GM13977 (cell line): ENCODE measurements at regions not wholly inside any gene's neighbourhood (a gene's known extent, or its start where the extent isn't known, plus 50 kb on each side); places are given as distances from the start of the nearest gene placed in this dataset.
"Not testable (repeated sequence)": the region's sequence is repeated elsewhere in the genome, so short reads cannot be mapped to it uniquely, and the experiment has no call there.

ENCODE experiments used
- DNase-seq: peaks from one replicate; pipeline ENCODE4 v3.0.0; 2012; ENCODE audit warnings: low spot score
- CTCF ChIP-seq: IDR thresholded peaks from 2 replicates; pipeline ENCODE4 v1.5.1; 2012; ENCODE audit warnings: mild to moderate bottlenecking, control low read depth; ENCODE audit not compliant: insufficient read depth; ENCODE audit errors: extremely low read depth, missing control alignments
- in situ Hi-C: fragments of 300-500 bp; cut with MboI; formaldehyde crosslinking; loops from one replicate; pipeline ENCODE4 v1.12.0; 2022; ENCODE audit warnings: low sequenced_read_pairs, low pct_unique_long_range_greater_than_20kb, mixed read lengths, inconsistent platforms; ENCODE audit not compliant: unreplicated experiment

GRCh38 chr10:23493711-23494110 is 54.8 kb downstream of the OTUD1 start:
- TF ChIP-seq CTCF, result no peak
- DNase-seq, result no peak
- in situ Hi-C loops, result no loop called here

- in situ Hi-C loops, result no loop called here
Observed at GRCh38 chr10:23496727-23497126, 57.9 kb downstream of the OTUD1 start.

GRCh38 chr10:23499372-23500132 is 60.7 kb downstream of the OTUD1 start:
- no peak for DNase-seq
- in situ Hi-C loops, result no loop called here
- no peak for TF ChIP-seq CTCF

More at GRCh38 chr10:23496727-23497126, 57.9 kb downstream of the OTUD1 start:
- no peak for TF ChIP-seq CTCF
- no peak for DNase-seq

GRCh38 chr10:23505797-23506465 is 67.1 kb downstream of the OTUD1 start:
- DNase-seq, result no peak
- in situ Hi-C loops, result no loop called here
- no peak for TF ChIP-seq CTCF

- in situ Hi-C loops, result no loop called here
- no peak for DNase-seq
Observed at GRCh38 chr10:23512355-23513058, 73.6 kb downstream of the OTUD1 start.

GRCh38 chr10:23513621-23514020 is 74.7 kb downstream of the OTUD1 start:
- in situ Hi-C loops, DNase-seq: not testable (repeated sequence)

More at GRCh38 chr10:23512355-23513058, 73.6 kb downstream of the OTUD1 start:
- TF ChIP-seq CTCF, result no peak

- no peak for DNase-seq
- in situ Hi-C loops, result no loop called here
- TF ChIP-seq CTCF, result no peak
Observed at GRCh38 chr10:23514321-23514720, 75.4 kb downstream of the OTUD1 start.
